GM13976 (cell line): ENCODE measurements at regions not wholly inside any gene's neighbourhood (a gene's known extent, or its start where the extent isn't known, plus 50 kb on each side); places are given as distances from the start of the nearest gene placed in this dataset.

Source experiments
- DNase-seq: peaks from one replicate; pipeline ENCODE4 v3.0.0; 2012; ENCODE audit warnings: low spot score
- in situ Hi-C: fragments of 300-500 bp; cut with MboI; formaldehyde crosslinking; loops from one replicate; pipeline ENCODE4 v1.12.0; 2022; ENCODE audit warnings: low sequenced_read_pairs, mixed read lengths, inconsistent platforms; ENCODE audit not compliant: unreplicated experiment
- TF ChIP-seq, protein P1 (sequence below): IDR thresholded peaks from 2 replicates; pipeline ENCODE4 v1.5.1; 2012; ENCODE audit warnings: borderline replicate concordance, mild to moderate bottlenecking; ENCODE audit not compliant: insufficient read depth; ENCODE audit errors: extremely low read depth, missing control alignments, control extremely low read depth

- TF ChIP-seq, protein P1, sequence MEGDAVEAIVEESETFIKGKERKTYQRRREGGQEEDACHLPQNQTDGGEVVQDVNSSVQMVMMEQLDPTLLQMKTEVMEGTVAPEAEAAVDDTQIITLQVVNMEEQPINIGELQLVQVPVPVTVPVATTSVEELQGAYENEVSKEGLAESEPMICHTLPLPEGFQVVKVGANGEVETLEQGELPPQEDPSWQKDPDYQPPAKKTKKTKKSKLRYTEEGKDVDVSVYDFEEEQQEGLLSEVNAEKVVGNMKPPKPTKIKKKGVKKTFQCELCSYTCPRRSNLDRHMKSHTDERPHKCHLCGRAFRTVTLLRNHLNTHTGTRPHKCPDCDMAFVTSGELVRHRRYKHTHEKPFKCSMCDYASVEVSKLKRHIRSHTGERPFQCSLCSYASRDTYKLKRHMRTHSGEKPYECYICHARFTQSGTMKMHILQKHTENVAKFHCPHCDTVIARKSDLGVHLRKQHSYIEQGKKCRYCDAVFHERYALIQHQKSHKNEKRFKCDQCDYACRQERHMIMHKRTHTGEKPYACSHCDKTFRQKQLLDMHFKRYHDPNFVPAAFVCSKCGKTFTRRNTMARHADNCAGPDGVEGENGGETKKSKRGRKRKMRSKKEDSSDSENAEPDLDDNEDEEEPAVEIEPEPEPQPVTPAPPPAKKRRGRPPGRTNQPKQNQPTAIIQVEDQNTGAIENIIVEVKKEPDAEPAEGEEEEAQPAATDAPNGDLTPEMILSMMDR = no peak
- DNase-seq = no peak
- in situ Hi-C loops = no loop called here
These were observed 67.8 kb upstream of the FAM83B start for GRCh38 chr6:54778731-54779130.

DNA sequence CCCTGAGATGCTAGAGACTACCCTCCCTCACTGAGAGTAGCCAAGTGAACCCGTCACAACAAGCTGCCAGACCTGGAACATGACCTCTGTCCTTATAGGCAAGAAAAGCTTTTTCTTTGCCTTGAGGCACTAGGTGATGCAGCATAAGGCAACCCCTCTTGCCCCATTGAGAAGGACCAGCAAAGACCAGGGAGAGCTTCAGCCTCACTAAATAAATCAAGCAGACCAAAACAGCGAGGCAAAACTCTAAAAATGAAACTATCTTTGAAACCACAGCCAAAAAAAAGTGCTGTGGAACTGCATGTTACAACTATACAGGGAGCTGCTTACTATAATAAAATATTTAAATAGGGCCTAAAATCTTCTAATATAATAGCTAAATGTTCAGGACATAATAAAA lies 62.6 kb upstream of the FAM83B start:
- in situ Hi-C loops = no loop called here
- TF ChIP-seq, protein P1 = no peak
- no peak for DNase-seq

DNA sequence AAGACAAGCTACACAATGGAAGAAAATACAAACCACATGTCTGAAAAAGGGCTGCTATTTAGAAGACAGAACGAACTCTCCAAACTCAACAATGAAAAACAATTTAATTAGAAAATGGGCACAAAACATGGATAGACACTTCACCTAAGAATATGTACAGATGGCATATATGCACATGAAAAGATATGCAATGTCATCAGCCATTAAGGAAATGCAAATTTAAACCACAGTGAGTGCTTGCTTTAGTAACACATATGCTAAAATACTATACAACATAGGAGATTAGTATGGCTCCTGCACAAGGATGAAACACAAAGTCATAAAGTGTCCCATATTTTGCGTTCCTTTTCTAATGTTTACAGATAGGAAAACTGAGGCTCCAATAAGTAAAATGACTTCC lies 60.4 kb upstream of the FAM83B start:
- no peak for DNase-seq
- TF ChIP-seq, protein P1 = no peak
- in situ Hi-C loops = no loop called here

DNA sequence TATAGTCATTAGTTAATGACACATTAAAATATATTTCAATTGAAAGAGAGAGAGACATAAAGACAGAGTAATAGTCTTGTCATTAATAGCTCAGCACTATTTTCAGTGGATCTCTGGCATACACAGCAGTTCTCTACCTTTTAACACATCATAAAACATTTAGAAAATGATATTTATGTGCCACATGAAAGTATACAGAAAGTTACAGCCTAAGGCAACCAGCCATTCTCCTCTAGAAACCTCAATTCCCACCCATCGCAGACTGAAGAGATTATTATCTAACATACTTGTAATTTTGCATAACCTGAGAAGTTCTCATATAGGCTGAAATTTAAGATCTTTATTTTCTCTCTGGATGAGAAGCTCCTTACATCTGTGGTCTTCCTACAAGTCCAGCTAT lies 58.7 kb upstream of the FAM83B start:
- in situ Hi-C loops = no loop called here
- TF ChIP-seq, protein P1 = no peak
- DNase-seq = no peak
